Hematopoietic multipotent progenitor cell treated with erythropoietin and hydrocortisone succinate and interleukin-3 and kit ligand, for 6 days (in vitro differentiated cells): ENCODE measurements at regions not wholly inside any gene's neighbourhood (a gene's known extent, or its start where the extent isn't known, plus 50 kb on each side); places are given as distances from the start of the nearest gene placed in this dataset.
"Not testable (repeated sequence)": the region's sequence is repeated elsewhere in the genome, so short reads cannot be mapped to it uniquely, and the experiment has no call there.

ENCODE experiments used
- DNase-seq: peaks from one replicate; pipeline ENCODE4 v3.0.0-alpha.2; 2015

- DNase-seq: no peak
These were observed 107.5 kb upstream of the SERPINE2 start for GRCh38 chr2:224146356-224147160.

GRCh38 chr2:224145751-224146355 lies 106.8 kb upstream of the SERPINE2 start:
- no peak for DNase-seq

- DNase-seq: no peak
These were observed 104.4 kb upstream of the SERPINE2 start for GRCh38 chr2:224143526-224143925.

- DNase-seq: no peak
These were observed 103.6 kb upstream of the SERPINE2 start for GRCh38 chr2:224142397-224143312.

GRCh38 chr2:224141304-224141703 lies 102.2 kb upstream of the SERPINE2 start:
- no peak for DNase-seq

- DNase-seq: no peak
These were observed 98.1 kb upstream of the SERPINE2 start for GRCh38 chr2:224137208-224137607.

- DNase-seq: no peak
These were observed 97.3 kb upstream of the SERPINE2 start for GRCh38 chr2:224136396-224136795.

GRCh38 chr2:224135881-224136280 lies 96.8 kb upstream of the SERPINE2 start:
- DNase-seq: no peak

- no peak for DNase-seq
These were observed 95.1 kb upstream of the SERPINE2 start for GRCh38 chr2:224134003-224134734.

- no peak for DNase-seq
These were observed 94.3 kb upstream of the SERPINE2 start for GRCh38 chr2:224133387-224133786.

GRCh38 chr2:224127871-224128501 lies 88.9 kb upstream of the SERPINE2 start:
- DNase-seq: no peak

GRCh38 chr2:224126440-224126839 lies 87.4 kb upstream of the SERPINE2 start:
- no peak for DNase-seq

- DNase-seq: no peak
These were observed 86.9 kb upstream of the SERPINE2 start for GRCh38 chr2:224126003-224126402.

- DNase-seq: no peak
These were observed 83.5 kb upstream of the SERPINE2 start for GRCh38 chr2:224122542-224122941.

- DNase-seq: no peak
These were observed 82.5 kb upstream of the SERPINE2 start for GRCh38 chr2:224121406-224122067.

- no peak for DNase-seq
These were observed 81.9 kb upstream of the SERPINE2 start for GRCh38 chr2:224120986-224121385.

- not testable (repeated sequence) for DNase-seq
These were observed 80.8 kb upstream of the SERPINE2 start for GRCh38 chr2:224119846-224120245.

GRCh38 chr2:224114428-224114827 lies 75.3 kb upstream of the SERPINE2 start:
- DNase-seq: no peak

- DNase-seq: not testable (repeated sequence)
These were observed 74.8 kb upstream of the SERPINE2 start for GRCh38 chr2:224113930-224114329.

GRCh38 chr2:224111576-224111975 lies 72.5 kb upstream of the SERPINE2 start:
- DNase-seq: no peak

GRCh38 chr2:224110811-224111210 lies 71.7 kb upstream of the SERPINE2 start:
- DNase-seq: no peak

GRCh38 chr2:224109751-224110150 lies 70.7 kb upstream of the SERPINE2 start:
- no peak for DNase-seq
